HepG2 (cell line): ENCODE measurements at regions not wholly inside any gene's neighbourhood (a gene's known extent, or its start where the extent isn't known, plus 50 kb on each side); places are given as distances from the start of the nearest gene placed in this dataset.

ENCODE experiments used
- ARNTL ChIP-seq: sonication (generic); formaldehyde crosslinking; IDR thresholded peaks from 2 replicates; pipeline ENCODE4 v1.4.0; 2020; ENCODE audit warnings: mild to moderate bottlenecking, missing genetic modification reagents
- DPF2 ChIP-seq: sonication (generic); formaldehyde crosslinking; IDR thresholded peaks from 2 replicates; pipeline ENCODE4 v1.4.0; 2020; ENCODE audit warnings: mild to moderate bottlenecking, low read depth, missing genetic modification reagents, borderline replicate concordance
- ELF1 ChIP-seq: sonication (generic); formaldehyde crosslinking; IDR thresholded peaks from 2 replicates; pipeline ENCODE4 v1.4.0; 2020; ENCODE audit warnings: missing genetic modification reagents
- FOXP1 ChIP-seq, 2 experiments: fragments of 450-650 bp in 1 of 2; IDR thresholded peaks; 2 replicates each; pipeline ENCODE4 v1.6.1; 2017 to 2018; ENCODE audit warnings: antibody characterized with exemption in 1 of 2
- HDAC6 ChIP-seq: fragments of 200-600 bp; sonication (generic); IDR thresholded peaks from 2 replicates; pipeline ENCODE4 v1.7.0; 2017; ENCODE audit warnings: mild to moderate bottlenecking, antibody characterized with exemption, low read length, low read depth
- HNF4A ChIP-seq: sonication (generic); formaldehyde crosslinking; IDR thresholded peaks from 2 replicates; pipeline ENCODE4 v1.4.0; 2020; ENCODE audit warnings: missing genetic modification reagents
- HNRNPUL1 ChIP-seq: fragments of 200-400 bp; formaldehyde crosslinking; IDR thresholded peaks from 2 replicates; pipeline ENCODE4 v1.6.1; 2017; ENCODE audit warnings: low read depth, mild to moderate bottlenecking, low read length, moderate library complexity
- HOXA9 ChIP-seq: sonication (generic); formaldehyde crosslinking; IDR thresholded peaks from 2 replicates; pipeline ENCODE4 v1.8.1; 2022; ENCODE audit warnings: missing genetic modification reagents, mild to moderate bottlenecking, moderate library complexity, borderline replicate concordance
- MED1 ChIP-seq: sonication (generic); formaldehyde crosslinking; IDR thresholded peaks from 2 replicates; pipeline ENCODE4 v1.4.0; 2020; ENCODE audit warnings: missing genetic modification reagents
- MIXL1 ChIP-seq: IDR thresholded peaks from 2 replicates; pipeline ENCODE4 v1.6.1; 2016
- NFE2 ChIP-seq: sonication (generic); formaldehyde crosslinking; IDR thresholded peaks from 2 replicates; pipeline ENCODE4 v1.4.0; 2020; ENCODE audit warnings: missing genetic modification reagents
- SMARCC2 ChIP-seq: fragments of 450-650 bp; IDR thresholded peaks from 2 replicates; pipeline ENCODE4 v1.6.1; 2017; ENCODE audit warnings: antibody characterized with exemption, mild to moderate bottlenecking
- SP2 ChIP-seq: sonication (generic); formaldehyde crosslinking; IDR thresholded peaks from 2 replicates; pipeline ENCODE4 v1.5.1; 2020; ENCODE audit warnings: mild to moderate bottlenecking, missing genetic modification reagents
- ZFP1 ChIP-seq: IDR thresholded peaks from 2 replicates; pipeline ENCODE4 v1.6.1; 2016
- ZFP82 ChIP-seq: sonication (generic); formaldehyde crosslinking; IDR thresholded peaks from 2 replicates; pipeline ENCODE4 v1.5.1; 2020; ENCODE audit warnings: mild to moderate bottlenecking, missing genetic modification reagents, borderline replicate concordance
- ZNF136 ChIP-seq: sonication (generic); formaldehyde crosslinking; IDR thresholded peaks from 2 replicates; pipeline ENCODE4 v1.8.1; 2022; ENCODE audit warnings: low read depth, mild to moderate bottlenecking, moderate library complexity, missing genetic modification reagents
- ZNF335 ChIP-seq: sonication (generic); formaldehyde crosslinking; IDR thresholded peaks from 2 replicates; pipeline ENCODE4 v1.4.0; 2020; ENCODE audit warnings: missing genetic modification reagents
- ZNF878 ChIP-seq: sonication (generic); formaldehyde crosslinking; IDR thresholded peaks from 2 replicates; pipeline ENCODE4 v1.8.1; 2023; ENCODE audit warnings: mild to moderate bottlenecking, missing genetic modification reagents, moderate library complexity
- ZNF891 ChIP-seq: sonication (generic); formaldehyde crosslinking; IDR thresholded peaks from 2 replicates; pipeline ENCODE4 v1.5.0; 2020; ENCODE audit warnings: mild to moderate bottlenecking, missing genetic modification reagents
- TF ChIP-seq, protein P1 (sequence below): IDR thresholded peaks from 2 replicates; pipeline ENCODE4 v1.6.1; 2016; ENCODE audit warnings: mild to moderate bottlenecking
- TF ChIP-seq, protein P2 (sequence below): sonication (generic); formaldehyde crosslinking; IDR thresholded peaks from 2 replicates; pipeline ENCODE4 v1.5.0; 2020; ENCODE audit warnings: mild to moderate bottlenecking, missing genetic modification reagents, borderline replicate concordance
- TF ChIP-seq, protein P3 (sequence below): sonication (generic); formaldehyde crosslinking; IDR thresholded peaks from 2 replicates; pipeline ENCODE4 v1.4.0; 2020; ENCODE audit warnings: missing genetic modification reagents
- TF ChIP-seq, protein P4 (sequence below): IDR thresholded peaks from 2 replicates; pipeline ENCODE4 v1.6.1; 2016; ENCODE audit warnings: control low read depth

DNA sequence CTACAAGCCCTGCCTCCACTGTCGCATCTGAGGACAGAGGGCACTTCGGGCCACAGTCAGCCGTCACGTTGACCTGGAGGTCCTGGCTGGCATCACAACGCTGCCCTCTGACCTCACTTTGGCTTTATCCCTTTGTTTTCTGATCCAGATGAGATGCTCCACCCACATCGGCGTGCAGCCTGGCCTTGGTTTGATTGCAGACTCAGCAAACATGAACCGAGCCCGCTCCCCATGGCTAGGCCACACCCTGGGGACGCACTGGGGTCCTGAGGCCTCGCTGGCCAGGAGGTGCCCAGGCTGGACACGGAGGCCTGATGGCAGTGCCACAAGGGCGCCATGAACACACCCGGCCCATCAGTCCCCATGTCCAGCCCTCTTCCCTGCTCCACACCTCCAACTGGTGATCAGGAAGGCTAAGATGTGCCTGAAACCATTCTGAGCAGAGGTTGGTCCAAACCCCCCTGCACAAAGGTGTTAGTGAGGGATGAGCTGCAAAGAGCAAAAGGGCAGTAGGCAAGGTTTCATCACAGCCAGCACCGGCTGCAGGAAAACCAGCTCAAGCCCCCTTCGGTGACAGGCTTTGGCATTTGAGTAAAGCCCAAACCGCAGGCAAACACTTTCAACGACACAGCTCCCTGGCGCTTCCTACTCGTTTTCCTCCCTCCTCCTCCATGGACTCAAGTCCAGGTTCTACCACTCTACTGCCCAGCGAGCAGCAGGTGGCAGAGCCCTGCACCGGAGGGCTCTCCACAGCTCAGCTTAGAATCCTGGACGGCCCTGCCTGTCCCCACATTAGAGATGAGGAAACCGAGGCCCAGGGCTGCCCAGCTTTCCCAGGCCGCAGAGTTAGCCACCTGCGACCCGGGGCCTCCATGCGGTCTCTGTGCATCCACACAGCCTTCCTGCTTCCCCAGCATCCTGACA, 165.8 kb downstream of the NUP210 start (continued):
- TF ChIP-seq, protein P1, sequence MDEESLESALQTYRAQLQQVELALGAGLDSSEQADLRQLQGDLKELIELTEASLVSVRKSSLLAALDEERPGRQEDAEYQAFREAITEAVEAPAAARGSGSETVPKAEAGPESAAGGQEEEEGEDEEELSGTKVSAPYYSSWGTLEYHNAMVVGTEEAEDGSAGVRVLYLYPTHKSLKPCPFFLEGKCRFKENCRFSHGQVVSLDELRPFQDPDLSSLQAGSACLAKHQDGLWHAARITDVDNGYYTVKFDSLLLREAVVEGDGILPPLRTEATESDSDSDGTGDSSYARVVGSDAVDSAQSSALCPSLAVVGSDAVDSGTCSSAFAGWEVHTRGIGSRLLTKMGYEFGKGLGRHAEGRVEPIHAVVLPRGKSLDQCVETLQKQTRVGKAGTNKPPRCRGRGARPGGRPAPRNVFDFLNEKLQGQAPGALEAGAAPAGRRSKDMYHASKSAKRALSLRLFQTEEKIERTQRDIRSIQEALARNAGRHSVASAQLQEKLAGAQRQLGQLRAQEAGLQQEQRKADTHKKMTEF (CRISPR knock-in tag) = 0 out of 2 replicates have a peak, but pooled peaks have one; percentile 34
- TF ChIP-seq HDAC6 (no peak), MED1 (CRISPR knock-in tag) (peak; percentile 51), ZNF878 (CRISPR knock-in tag) (no peak), HNRNPUL1 (no peak), SP2 (CRISPR knock-in tag) (no peak), ZFP82 (no peak), ZNF136 (no peak), MIXL1 (no peak; the same call in 1 of the 2 replicates), FOXP1 (IDR thresholded peaks at IDR 0.05) (no peak), FOXP1 (CRISPR knock-in tag; IDR thresholded peaks at IDR 0.05) (0 out of 2 replicates have a peak, but pooled peaks have one; percentile 60), ZNF335 (CRISPR knock-in tag) (no peak), HNF4A (CRISPR knock-in tag) (peak; percentile 70), NFE2 (no peak), DPF2 (CRISPR knock-in tag) (no peak; the same call in 1 of the 2 replicates), SMARCC2 (no peak), HOXA9 (CRISPR knock-in tag) (no peak), ARNTL (CRISPR knock-in tag) (peak; percentile 92), ELF1 (CRISPR knock-in tag) (no peak), ZFP1 (no peak), ZNF891 (peak; percentile 28; the same call in 1 of the 2 replicates)
- TF ChIP-seq, protein P2, sequence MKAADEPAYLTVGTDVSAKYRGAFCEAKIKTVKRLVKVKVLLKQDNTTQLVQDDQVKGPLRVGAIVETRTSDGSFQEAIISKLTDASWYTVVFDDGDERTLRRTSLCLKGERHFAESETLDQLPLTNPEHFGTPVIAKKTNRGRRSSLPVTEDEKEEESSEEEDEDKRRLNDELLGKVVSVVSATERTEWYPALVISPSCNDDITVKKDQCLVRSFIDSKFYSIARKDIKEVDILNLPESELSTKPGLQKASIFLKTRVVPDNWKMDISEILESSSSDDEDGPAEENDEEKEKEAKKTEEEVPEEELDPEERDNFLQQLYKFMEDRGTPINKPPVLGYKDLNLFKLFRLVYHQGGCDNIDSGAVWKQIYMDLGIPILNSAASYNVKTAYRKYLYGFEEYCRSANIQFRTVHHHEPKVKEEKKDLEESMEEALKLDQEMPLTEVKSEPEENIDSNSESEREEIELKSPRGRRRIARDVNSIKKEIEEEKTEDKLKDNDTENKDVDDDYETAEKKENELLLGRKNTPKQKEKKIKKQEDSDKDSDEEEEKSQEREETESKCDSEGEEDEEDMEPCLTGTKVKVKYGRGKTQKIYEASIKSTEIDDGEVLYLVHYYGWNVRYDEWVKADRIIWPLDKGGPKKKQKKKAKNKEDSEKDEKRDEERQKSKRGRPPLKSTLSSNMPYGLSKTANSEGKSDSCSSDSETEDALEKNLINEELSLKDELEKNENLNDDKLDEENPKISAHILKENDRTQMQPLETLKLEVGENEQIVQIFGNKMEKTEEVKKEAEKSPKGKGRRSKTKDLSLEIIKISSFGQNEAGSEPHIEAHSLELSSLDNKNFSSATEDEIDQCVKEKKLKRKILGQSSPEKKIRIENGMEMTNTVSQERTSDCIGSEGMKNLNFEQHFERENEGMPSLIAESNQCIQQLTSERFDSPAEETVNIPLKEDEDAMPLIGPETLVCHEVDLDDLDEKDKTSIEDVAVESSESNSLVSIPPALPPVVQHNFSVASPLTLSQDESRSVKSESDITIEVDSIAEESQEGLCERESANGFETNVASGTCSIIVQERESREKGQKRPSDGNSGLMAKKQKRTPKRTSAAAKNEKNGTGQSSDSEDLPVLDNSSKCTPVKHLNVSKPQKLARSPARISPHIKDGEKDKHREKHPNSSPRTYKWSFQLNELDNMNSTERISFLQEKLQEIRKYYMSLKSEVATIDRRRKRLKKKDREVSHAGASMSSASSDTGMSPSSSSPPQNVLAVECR (CRISPR knock-in tag) = peak; percentile 39; the same call in 1 of the 2 replicates
- TF ChIP-seq, protein P3, sequence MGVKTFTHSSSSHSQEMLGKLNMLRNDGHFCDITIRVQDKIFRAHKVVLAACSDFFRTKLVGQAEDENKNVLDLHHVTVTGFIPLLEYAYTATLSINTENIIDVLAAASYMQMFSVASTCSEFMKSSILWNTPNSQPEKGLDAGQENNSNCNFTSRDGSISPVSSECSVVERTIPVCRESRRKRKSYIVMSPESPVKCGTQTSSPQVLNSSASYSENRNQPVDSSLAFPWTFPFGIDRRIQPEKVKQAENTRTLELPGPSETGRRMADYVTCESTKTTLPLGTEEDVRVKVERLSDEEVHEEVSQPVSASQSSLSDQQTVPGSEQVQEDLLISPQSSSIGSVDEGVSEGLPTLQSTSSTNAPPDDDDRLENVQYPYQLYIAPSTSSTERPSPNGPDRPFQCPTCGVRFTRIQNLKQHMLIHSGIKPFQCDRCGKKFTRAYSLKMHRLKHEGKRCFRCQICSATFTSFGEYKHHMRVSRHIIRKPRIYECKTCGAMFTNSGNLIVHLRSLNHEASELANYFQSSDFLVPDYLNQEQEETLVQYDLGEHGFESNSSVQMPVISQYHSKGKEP (CRISPR knock-in tag) = no peak
- TF ChIP-seq, protein P4, sequence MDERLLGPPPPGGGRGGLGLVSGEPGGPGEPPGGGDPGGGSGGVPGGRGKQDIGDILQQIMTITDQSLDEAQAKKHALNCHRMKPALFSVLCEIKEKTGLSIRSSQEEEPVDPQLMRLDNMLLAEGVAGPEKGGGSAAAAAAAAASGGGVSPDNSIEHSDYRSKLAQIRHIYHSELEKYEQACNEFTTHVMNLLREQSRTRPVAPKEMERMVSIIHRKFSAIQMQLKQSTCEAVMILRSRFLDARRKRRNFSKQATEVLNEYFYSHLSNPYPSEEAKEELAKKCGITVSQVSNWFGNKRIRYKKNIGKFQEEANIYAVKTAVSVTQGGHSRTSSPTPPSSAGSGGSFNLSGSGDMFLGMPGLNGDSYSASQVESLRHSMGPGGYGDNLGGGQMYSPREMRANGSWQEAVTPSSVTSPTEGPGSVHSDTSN = no peak
